Astrocyte (in vitro differentiated cells and primary cell): ENCODE measurements at regions not wholly inside any gene's neighbourhood (a gene's known extent, or its start where the extent isn't known, plus 50 kb on each side); places are given as distances from the start of the nearest gene placed in this dataset.

Source experiments
- DNase-seq: peaks from one replicate; pipeline ENCODE4 v3.0.0-alpha.2; 2010; ENCODE audit warnings: low read depth
- FAIRE-seq: peaks from 2 replicates; lab custom pipeline; 2011; peaks lifted over from hg19 to GRCh38; lab: Jason Lieb, UNC
- H2AFZ ChIP-seq: 2 replicates; pipeline ENCODE4 v1.6.0; 2012; ENCODE audit warnings: low read depth, low read length, inconsistent platforms
- H3K27ac ChIP-seq: 2 replicates; pipeline ENCODE4 v1.5.1; 2011; ENCODE audit warnings: low read depth, low read length, inconsistent platforms
- H3K27me3 ChIP-seq: 2 replicates; pipeline ENCODE4 v1.6.0; 2011; ENCODE audit warnings: low read length, inconsistent platforms; ENCODE audit not compliant: insufficient read depth
- H3K36me3 ChIP-seq: 2 replicates; pipeline ENCODE4 v1.5.1; 2011; ENCODE audit warnings: low read length, inconsistent platforms; ENCODE audit not compliant: insufficient read depth
- H3K4me1 ChIP-seq: 2 replicates; pipeline ENCODE4 v1.5.1; 2011; ENCODE audit warnings: low read length, inconsistent platforms; ENCODE audit not compliant: insufficient read depth
- H3K4me2 ChIP-seq: 2 replicates; pipeline ENCODE4 v1.6.0; 2012; ENCODE audit warnings: low read length, inconsistent platforms
- H3K4me3 ChIP-seq: 2 replicates; pipeline ENCODE4 v1.5.1; 2011; ENCODE audit warnings: low read depth, mild to moderate bottlenecking, low read length, inconsistent platforms; ENCODE audit not compliant: insufficient read depth
- H3K79me2 ChIP-seq: 2 replicates; pipeline ENCODE4 v1.6.0; 2012; ENCODE audit warnings: mild to moderate bottlenecking, low read length, inconsistent platforms; ENCODE audit not compliant: insufficient read depth
- H3K9ac ChIP-seq: 2 replicates; pipeline ENCODE4 v1.6.0; 2012; ENCODE audit warnings: mild to moderate bottlenecking, low read length, inconsistent platforms
- H3K9me3 ChIP-seq: 2 replicates; pipeline ENCODE4 v1.5.1; 2012; ENCODE audit warnings: low read depth, mild to moderate bottlenecking, low read length, inconsistent platforms; ENCODE audit not compliant: insufficient read depth
- H4K20me1 ChIP-seq: 2 replicates; pipeline ENCODE4 v1.6.0; 2012; ENCODE audit warnings: low read length, inconsistent platforms; ENCODE audit not compliant: insufficient read depth
- H3K27ac Mint-ChIP-seq: one replicate; pipeline ENCODE4 v1.8.0; 2021; ENCODE audit warnings: mild to moderate bottlenecking, mixed read lengths; ENCODE audit not compliant: unreplicated experiment
- H3K27me3 Mint-ChIP-seq: one replicate; pipeline ENCODE4 v1.8.0; 2021; ENCODE audit warnings: low read depth, mixed read lengths; ENCODE audit not compliant: unreplicated experiment
- H3K36me3 Mint-ChIP-seq: one replicate; pipeline ENCODE4 v1.8.0; 2021; ENCODE audit warnings: low read depth, mixed read lengths; ENCODE audit not compliant: unreplicated experiment
- H3K4me1 Mint-ChIP-seq: one replicate; pipeline ENCODE4 v1.8.0; 2021; ENCODE audit warnings: low read depth, mixed read lengths; ENCODE audit not compliant: unreplicated experiment
- H3K4me3 Mint-ChIP-seq: one replicate; pipeline ENCODE4 v1.8.0; 2021; ENCODE audit warnings: mild to moderate bottlenecking, moderate library complexity, mixed read lengths; ENCODE audit not compliant: unreplicated experiment
- H3K9me3 Mint-ChIP-seq: one replicate; pipeline ENCODE4 v1.8.0; 2021; ENCODE audit warnings: mild to moderate bottlenecking, mixed read lengths; ENCODE audit not compliant: unreplicated experiment
- EZH2 ChIP-seq: IDR thresholded peaks from 2 replicates; pipeline ENCODE4 v1.6.1; 2012; ENCODE audit warnings: mild to moderate bottlenecking, low read length, inconsistent platforms; ENCODE audit not compliant: insufficient read depth
- TF ChIP-seq, protein P1 (sequence below): IDR thresholded peaks from 2 replicates; pipeline ENCODE4 v1.5.1; 2011; ENCODE audit warnings: low read depth, mild to moderate bottlenecking, inconsistent platforms, low read length, moderate library complexity; ENCODE audit not compliant: insufficient read depth

DNA sequence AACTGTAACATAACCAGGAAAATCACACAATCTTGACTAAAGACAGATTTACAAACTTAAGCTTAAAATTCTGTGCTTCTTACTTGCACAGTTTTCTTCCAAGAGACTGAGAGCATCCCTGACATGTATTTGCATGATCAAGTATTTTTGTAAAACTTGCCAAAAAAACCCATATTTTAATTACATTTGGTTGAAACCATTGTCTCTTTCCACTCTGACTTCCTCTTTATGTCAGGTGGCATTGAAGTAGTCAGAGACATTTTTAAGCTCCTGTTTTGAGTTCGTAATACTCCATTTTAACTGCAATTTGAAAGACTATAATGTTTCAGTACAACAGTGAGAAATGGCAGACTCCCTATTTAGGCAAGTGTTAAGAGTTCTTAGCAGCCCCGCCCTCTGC, 103.6 kb downstream of the ATXN7L3B start:
- H3K79me2 ChIP-seq, result no peaks in the 10 kb centered on the region
- H3K27ac Mint-ChIP-seq, result no peak overlapping the region
- H3K9ac ChIP-seq, result no peak overlapping the region
- no peaks in the 10 kb centered on the region for H3K9me3 ChIP-seq
- no peaks in the 10 kb centered on the region for H4K20me1 ChIP-seq
- no peaks in the 10 kb centered on the region for H3K27me3 Mint-ChIP-seq
- no peak overlapping the region for H3K4me3 Mint-ChIP-seq
- TF ChIP-seq EZH2, result no peak
- TF ChIP-seq, protein P1, sequence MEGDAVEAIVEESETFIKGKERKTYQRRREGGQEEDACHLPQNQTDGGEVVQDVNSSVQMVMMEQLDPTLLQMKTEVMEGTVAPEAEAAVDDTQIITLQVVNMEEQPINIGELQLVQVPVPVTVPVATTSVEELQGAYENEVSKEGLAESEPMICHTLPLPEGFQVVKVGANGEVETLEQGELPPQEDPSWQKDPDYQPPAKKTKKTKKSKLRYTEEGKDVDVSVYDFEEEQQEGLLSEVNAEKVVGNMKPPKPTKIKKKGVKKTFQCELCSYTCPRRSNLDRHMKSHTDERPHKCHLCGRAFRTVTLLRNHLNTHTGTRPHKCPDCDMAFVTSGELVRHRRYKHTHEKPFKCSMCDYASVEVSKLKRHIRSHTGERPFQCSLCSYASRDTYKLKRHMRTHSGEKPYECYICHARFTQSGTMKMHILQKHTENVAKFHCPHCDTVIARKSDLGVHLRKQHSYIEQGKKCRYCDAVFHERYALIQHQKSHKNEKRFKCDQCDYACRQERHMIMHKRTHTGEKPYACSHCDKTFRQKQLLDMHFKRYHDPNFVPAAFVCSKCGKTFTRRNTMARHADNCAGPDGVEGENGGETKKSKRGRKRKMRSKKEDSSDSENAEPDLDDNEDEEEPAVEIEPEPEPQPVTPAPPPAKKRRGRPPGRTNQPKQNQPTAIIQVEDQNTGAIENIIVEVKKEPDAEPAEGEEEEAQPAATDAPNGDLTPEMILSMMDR, result no peak
- DNase-seq, result no peak
- no peak overlapping the region for H3K27ac ChIP-seq
- H3K4me1 Mint-ChIP-seq, result no peaks in the 10 kb centered on the region
- FAIRE-seq, result no peak
- H3K9me3 Mint-ChIP-seq, result no peaks in the 10 kb centered on the region
- H3K4me1 ChIP-seq, result no peaks in the 10 kb centered on the region
- H2AFZ ChIP-seq, result no peak overlapping the region
- no peaks in the 10 kb centered on the region for H3K27me3 ChIP-seq
- no peaks in the 10 kb centered on the region for H3K36me3 Mint-ChIP-seq
- H3K36me3 ChIP-seq, result no peaks in the 10 kb centered on the region
- H3K4me3 ChIP-seq, result no peak overlapping the region
- no peak overlapping the region for H3K4me2 ChIP-seq

DNA sequence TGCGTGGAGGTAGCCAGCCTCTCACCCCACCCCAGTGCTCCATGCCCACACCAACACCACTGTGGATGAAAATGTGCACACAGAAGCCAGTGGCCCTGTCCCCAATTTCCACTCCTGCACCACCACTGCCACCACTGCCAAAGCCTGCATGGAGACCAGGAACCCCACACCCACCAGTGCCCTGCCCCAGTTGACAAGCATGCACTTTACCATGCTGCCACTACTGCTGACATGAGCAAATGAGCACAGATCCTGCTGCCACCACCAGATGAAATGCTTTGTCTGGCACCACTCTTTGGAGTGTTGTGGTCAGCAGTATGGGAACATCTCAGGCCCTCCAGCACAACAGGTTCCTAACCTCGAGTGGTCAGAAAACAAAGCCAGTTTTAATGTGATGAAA, 104.1 kb downstream of the ATXN7L3B start:
- no peaks in the 10 kb centered on the region for H3K27me3 ChIP-seq
- no peak overlapping the region for H3K4me3 Mint-ChIP-seq
- H3K36me3 ChIP-seq, result no peaks in the 10 kb centered on the region
- no peaks in the 10 kb centered on the region for H3K9me3 ChIP-seq
- no peaks in the 10 kb centered on the region for H3K79me2 ChIP-seq
- no peak for DNase-seq
- H3K27ac ChIP-seq, result no peak overlapping the region
- no peaks in the 10 kb centered on the region for H3K4me1 ChIP-seq
- no peaks in the 10 kb centered on the region for H4K20me1 ChIP-seq
- no peaks in the 10 kb centered on the region for H3K9me3 Mint-ChIP-seq
- H3K4me3 ChIP-seq, result no peak overlapping the region
- no peak overlapping the region for H3K9ac ChIP-seq
- no peak overlapping the region for H3K4me2 ChIP-seq
- no peak overlapping the region for H2AFZ ChIP-seq
- no peaks in the 10 kb centered on the region for H3K4me1 Mint-ChIP-seq
- no peak for FAIRE-seq
- no peak for TF ChIP-seq EZH2
- TF ChIP-seq, protein P1, result no peak
- no peak overlapping the region for H3K27ac Mint-ChIP-seq
- no peaks in the 10 kb centered on the region for H3K27me3 Mint-ChIP-seq
- no peaks in the 10 kb centered on the region for H3K36me3 Mint-ChIP-seq

DNA sequence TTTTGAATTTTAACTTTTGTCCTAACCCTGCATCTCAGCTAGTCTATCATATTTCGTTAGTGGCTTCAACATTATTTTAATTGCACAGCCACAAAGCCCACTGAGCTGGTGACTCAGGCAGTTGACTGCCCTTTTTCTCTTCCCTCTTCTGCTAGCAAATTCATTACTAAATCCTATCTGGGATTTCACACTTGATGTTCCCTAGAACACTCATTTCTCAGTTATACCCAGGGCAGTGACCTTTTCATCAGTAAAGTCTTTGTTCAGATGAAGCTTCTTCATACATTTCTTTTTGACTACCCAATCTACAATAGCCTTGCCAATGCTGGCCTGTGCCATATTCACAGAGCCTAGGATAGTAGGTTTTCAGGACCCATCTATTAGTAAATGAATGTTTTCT, 107.0 kb downstream of the ATXN7L3B start:
- H3K4me2 ChIP-seq, result no peak overlapping the region
- no peaks in the 10 kb centered on the region for H3K79me2 ChIP-seq
- no peaks in the 10 kb centered on the region for H3K9me3 Mint-ChIP-seq
- no peaks in the 10 kb centered on the region for H3K4me1 ChIP-seq
- no peak overlapping the region for H3K27ac ChIP-seq
- no peak overlapping the region for H3K4me3 Mint-ChIP-seq
- H3K9me3 ChIP-seq, result no peaks in the 10 kb centered on the region
- FAIRE-seq, result no peak
- no peaks in the 10 kb centered on the region for H3K4me1 Mint-ChIP-seq
- H2AFZ ChIP-seq, result no peak overlapping the region
- H3K4me3 ChIP-seq, result no peak overlapping the region
- no peak for DNase-seq
- H3K27ac Mint-ChIP-seq, result no peak overlapping the region
- H4K20me1 ChIP-seq, result no peaks in the 10 kb centered on the region
- no peaks in the 10 kb centered on the region for H3K36me3 Mint-ChIP-seq
- no peaks in the 10 kb centered on the region for H3K27me3 Mint-ChIP-seq
- TF ChIP-seq, protein P1, result no peak
- TF ChIP-seq EZH2, result no peak
- no peaks in the 10 kb centered on the region for H3K27me3 ChIP-seq
- H3K36me3 ChIP-seq, result no peaks in the 10 kb centered on the region
- H3K9ac ChIP-seq, result no peak overlapping the region
